ENCODE measurements at regions not wholly inside any gene's neighbourhood (a gene's known extent, or its start where the extent isn't known, plus 50 kb on each side); places are given as distances from the start of the nearest gene placed in this dataset.

DNA sequence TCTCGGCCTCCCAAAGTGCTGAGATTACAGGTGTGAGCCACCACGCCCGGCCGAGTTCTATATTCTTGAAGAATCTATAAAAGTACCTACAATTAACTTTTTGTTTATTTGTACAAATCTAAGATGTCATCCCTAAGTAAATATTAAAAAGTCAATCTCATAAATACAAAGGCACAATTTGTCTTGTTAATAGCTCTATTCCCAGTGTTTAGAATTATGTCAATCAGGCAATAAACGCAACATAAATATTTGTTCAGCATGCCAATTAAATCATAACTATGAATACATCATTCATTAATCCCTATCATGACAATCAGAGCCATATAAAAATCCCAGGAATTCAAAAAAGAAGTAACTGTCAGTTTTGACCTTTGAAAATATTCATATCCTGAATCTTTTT is 68.9 kb upstream of the CDH18 start:
- Histone ChIP-seq H3K4me2 (ENCODE audit: low read length) (no peak overlapping the region), H3K4me1 (no peaks in the 10 kb centered on the region), H3K9me3 (ENCODE audit: control insufficient read depth, low read length) (no peaks in the 10 kb centered on the region), H3K36me3 (ENCODE audit: control insufficient read depth, insufficient read depth, low read length) (no peaks in the 10 kb centered on the region), H3K27ac (no peak overlapping the region), H3K4me3 (ENCODE audit: low read depth, low read length) (no peak overlapping the region), H3K27me3 (ENCODE audit: control insufficient read depth, insufficient read depth, low read length) (no peaks in the 10 kb centered on the region), H2AFZ (no peak overlapping the region), H3K79me2 (no peaks in the 10 kb centered on the region), H3K9ac (no peak overlapping the region)
- TF ChIP-seq, protein P1, sequence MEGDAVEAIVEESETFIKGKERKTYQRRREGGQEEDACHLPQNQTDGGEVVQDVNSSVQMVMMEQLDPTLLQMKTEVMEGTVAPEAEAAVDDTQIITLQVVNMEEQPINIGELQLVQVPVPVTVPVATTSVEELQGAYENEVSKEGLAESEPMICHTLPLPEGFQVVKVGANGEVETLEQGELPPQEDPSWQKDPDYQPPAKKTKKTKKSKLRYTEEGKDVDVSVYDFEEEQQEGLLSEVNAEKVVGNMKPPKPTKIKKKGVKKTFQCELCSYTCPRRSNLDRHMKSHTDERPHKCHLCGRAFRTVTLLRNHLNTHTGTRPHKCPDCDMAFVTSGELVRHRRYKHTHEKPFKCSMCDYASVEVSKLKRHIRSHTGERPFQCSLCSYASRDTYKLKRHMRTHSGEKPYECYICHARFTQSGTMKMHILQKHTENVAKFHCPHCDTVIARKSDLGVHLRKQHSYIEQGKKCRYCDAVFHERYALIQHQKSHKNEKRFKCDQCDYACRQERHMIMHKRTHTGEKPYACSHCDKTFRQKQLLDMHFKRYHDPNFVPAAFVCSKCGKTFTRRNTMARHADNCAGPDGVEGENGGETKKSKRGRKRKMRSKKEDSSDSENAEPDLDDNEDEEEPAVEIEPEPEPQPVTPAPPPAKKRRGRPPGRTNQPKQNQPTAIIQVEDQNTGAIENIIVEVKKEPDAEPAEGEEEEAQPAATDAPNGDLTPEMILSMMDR (IDR thresholded peaks at IDR 0.05), result no peak

GRCh38 chr5:20055301-20055700 is 67.3 kb upstream of the CDH18 start:
- Histone ChIP-seq H3K4me3 (ENCODE audit: low read depth, low read length) (no peak overlapping the region), H3K27me3 (ENCODE audit: control insufficient read depth, insufficient read depth, low read length) (no peaks in the 10 kb centered on the region), H3K9ac (no peak overlapping the region), H3K9me3 (ENCODE audit: control insufficient read depth, low read length) (no peaks in the 10 kb centered on the region), H3K79me2 (no peaks in the 10 kb centered on the region), H3K4me2 (ENCODE audit: low read length) (no peak overlapping the region), H3K27ac (no peak overlapping the region), H3K4me1 (no peaks in the 10 kb centered on the region), H3K36me3 (ENCODE audit: control insufficient read depth, insufficient read depth, low read length) (no peaks in the 10 kb centered on the region), H2AFZ (no peak overlapping the region)
- TF ChIP-seq, protein P1 (IDR thresholded peaks at IDR 0.05), result no peak

- H2AFZ ChIP-seq, result no peak overlapping the region
- no peaks in the 10 kb centered on the region for H3K9me3 ChIP-seq (ENCODE audit: control insufficient read depth, low read length)
- H3K4me2 ChIP-seq (ENCODE audit: low read length), result no peak overlapping the region
- TF ChIP-seq, protein P1 (IDR thresholded peaks at IDR 0.05), result no peak
- H3K9ac ChIP-seq, result no peak overlapping the region
- no peaks in the 10 kb centered on the region for H3K27me3 ChIP-seq (ENCODE audit: control insufficient read depth, insufficient read depth, low read length)
- H3K4me1 ChIP-seq, result no peaks in the 10 kb centered on the region
- no peak overlapping the region for H3K4me3 ChIP-seq (ENCODE audit: low read depth, low read length)
- no peak overlapping the region for H3K27ac ChIP-seq
- H3K36me3 ChIP-seq (ENCODE audit: control insufficient read depth, insufficient read depth, low read length), result no peaks in the 10 kb centered on the region
- no peaks in the 10 kb centered on the region for H3K79me2 ChIP-seq
Observed at GRCh38 chr5:20050262-20050661, 62.3 kb upstream of the CDH18 start.

DNA sequence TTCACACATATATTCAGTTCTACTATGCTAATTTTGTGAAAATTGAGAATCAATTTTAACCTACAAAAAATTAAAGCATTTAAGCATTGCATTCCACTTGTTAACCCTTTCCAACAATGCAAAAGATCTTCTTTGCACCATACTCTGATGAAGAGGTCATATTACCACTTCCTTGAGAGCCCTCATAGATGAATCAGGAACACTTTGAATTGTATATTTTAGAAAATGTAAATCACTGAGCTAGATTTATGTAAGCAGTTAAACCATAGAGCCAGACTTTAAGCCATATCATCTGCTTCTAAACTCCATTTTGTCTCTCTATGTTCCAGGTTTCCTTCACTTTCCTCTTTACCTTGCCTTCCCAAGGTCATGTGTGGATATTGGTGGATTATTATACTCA is 56.5 kb upstream of the CDH18 start:
- Histone ChIP-seq H3K4me1 (no peaks in the 10 kb centered on the region), H2AFZ (no peak overlapping the region), H3K27me3 (ENCODE audit: control insufficient read depth, insufficient read depth, low read length) (no peaks in the 10 kb centered on the region), H3K4me2 (ENCODE audit: low read length) (no peak overlapping the region), H3K9ac (no peak overlapping the region), H3K36me3 (ENCODE audit: control insufficient read depth, insufficient read depth, low read length) (no peaks in the 10 kb centered on the region), H3K79me2 (no peaks in the 10 kb centered on the region), H3K9me3 (ENCODE audit: control insufficient read depth, low read length) (no peaks in the 10 kb centered on the region), H3K27ac (no peak overlapping the region), H3K4me3 (ENCODE audit: low read depth, low read length) (no peak overlapping the region)
- TF ChIP-seq, protein P1 (IDR thresholded peaks at IDR 0.05), result no peak
